ENCODE measurements at regions not wholly inside any gene's neighbourhood (a gene's known extent, or its start where the extent isn't known, plus 50 kb on each side); places are given as distances from the start of the nearest gene placed in this dataset.

DNA sequence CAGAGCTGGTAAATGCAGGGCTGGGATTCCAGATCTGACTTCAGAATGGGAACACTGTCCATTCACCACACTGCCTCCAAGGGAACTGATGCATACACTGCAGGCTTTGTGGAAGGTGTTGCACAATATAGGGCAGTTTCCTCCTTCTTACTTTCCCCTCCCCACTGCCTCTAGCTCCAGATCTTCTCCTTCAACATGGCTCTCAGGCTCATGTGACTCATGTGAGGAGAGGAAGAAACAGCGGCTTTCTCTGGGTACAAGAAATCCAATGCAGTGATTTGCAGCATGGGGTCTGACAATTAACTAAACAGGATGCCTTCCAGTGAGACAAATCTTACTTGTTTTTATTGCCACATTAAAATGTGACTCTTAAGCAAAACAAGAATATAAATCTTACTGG, 447.6 kb upstream of the CCDC196 start:
- H2AFZ ChIP-seq (ENCODE audit: low read depth, low read length) = no peak overlapping the region

DNA sequence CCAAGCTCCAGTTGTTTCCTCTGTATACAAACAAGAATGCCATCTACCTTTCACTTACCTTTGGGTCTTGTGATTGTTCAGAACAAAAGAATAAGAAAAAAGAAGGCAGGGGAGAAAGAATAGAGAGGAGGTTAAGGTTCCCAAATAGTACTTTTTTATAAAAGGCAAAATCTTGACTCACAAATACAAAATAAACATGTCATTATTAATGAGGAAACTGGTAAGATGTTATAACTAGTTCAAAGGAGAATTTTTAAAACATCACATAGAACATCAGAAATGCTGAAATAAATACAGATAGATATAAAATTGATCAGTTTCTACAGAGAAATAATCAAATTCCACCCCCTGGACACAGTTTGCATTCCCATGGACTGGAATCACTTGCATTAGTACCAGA, 446.7 kb upstream of the CCDC196 start:
- no peaks in the 10 kb centered on the region for H3K36me3 ChIP-seq (replicated peaks; ENCODE audit: low read depth, low read length)
- H3K9ac ChIP-seq (ENCODE audit: low read length) = no peak overlapping the region
- no peak overlapping the region for H3K27ac ChIP-seq (ENCODE audit: low read length)
- no peaks in the 10 kb centered on the region for H3K4me1 ChIP-seq (ENCODE audit: low read length)
- H3K4me2 ChIP-seq (ENCODE audit: low read length) = no peak overlapping the region
- H3K4me3 ChIP-seq (ENCODE audit: low read length) = no peak overlapping the region
- peaks cover 43% of the 10 kb centered on the region for H3K27me3 ChIP-seq (ENCODE audit: low read depth, low read length)
- H2AFZ ChIP-seq (ENCODE audit: low read depth, low read length) = no peak overlapping the region
- no peaks in the 10 kb centered on the region for H4K20me1 ChIP-seq (ENCODE audit: insufficient read depth, low read length)
- no peak for TF ChIP-seq EZH2phosphoT487 (IDR thresholded peaks at IDR 0.05; ENCODE audit: low read depth)
- TF ChIP-seq, protein P1, sequence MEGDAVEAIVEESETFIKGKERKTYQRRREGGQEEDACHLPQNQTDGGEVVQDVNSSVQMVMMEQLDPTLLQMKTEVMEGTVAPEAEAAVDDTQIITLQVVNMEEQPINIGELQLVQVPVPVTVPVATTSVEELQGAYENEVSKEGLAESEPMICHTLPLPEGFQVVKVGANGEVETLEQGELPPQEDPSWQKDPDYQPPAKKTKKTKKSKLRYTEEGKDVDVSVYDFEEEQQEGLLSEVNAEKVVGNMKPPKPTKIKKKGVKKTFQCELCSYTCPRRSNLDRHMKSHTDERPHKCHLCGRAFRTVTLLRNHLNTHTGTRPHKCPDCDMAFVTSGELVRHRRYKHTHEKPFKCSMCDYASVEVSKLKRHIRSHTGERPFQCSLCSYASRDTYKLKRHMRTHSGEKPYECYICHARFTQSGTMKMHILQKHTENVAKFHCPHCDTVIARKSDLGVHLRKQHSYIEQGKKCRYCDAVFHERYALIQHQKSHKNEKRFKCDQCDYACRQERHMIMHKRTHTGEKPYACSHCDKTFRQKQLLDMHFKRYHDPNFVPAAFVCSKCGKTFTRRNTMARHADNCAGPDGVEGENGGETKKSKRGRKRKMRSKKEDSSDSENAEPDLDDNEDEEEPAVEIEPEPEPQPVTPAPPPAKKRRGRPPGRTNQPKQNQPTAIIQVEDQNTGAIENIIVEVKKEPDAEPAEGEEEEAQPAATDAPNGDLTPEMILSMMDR (IDR thresholded peaks at IDR 0.05; ENCODE audit: low read depth, low read length) = no peak
- H3K79me2 ChIP-seq (ENCODE audit: low read length) = no peaks in the 10 kb centered on the region
- H3K9me3 ChIP-seq (ENCODE audit: insufficient read depth, low read length) = no peaks in the 10 kb centered on the region

More for the DNA sequence above, 447.6 kb upstream of the CCDC196 start:
- Histone ChIP-seq H3K36me3 (replicated peaks; ENCODE audit: low read depth, low read length) (no peaks in the 10 kb centered on the region), H3K4me1 (ENCODE audit: low read length) (no peaks in the 10 kb centered on the region), H3K4me3 (ENCODE audit: low read length) (no peak overlapping the region), H3K9ac (ENCODE audit: low read length) (no peak overlapping the region), H3K27me3 (ENCODE audit: low read depth, low read length) (peaks cover 43% of the 10 kb centered on the region), H3K4me2 (ENCODE audit: low read length) (no peak overlapping the region), H3K79me2 (ENCODE audit: low read length) (no peaks in the 10 kb centered on the region), H4K20me1 (ENCODE audit: insufficient read depth, low read length) (no peaks in the 10 kb centered on the region), H3K27ac (ENCODE audit: low read length) (no peak overlapping the region), H3K9me3 (ENCODE audit: insufficient read depth, low read length) (no peaks in the 10 kb centered on the region)
- TF ChIP-seq EZH2phosphoT487 (IDR thresholded peaks at IDR 0.05; ENCODE audit: low read depth) = no peak
- TF ChIP-seq, protein P1 (IDR thresholded peaks at IDR 0.05; ENCODE audit: low read depth, low read length) = no peak

- no peak for TF ChIP-seq EZH2phosphoT487 (IDR thresholded peaks at IDR 0.05; ENCODE audit: low read depth)
- TF ChIP-seq, protein P1 (IDR thresholded peaks at IDR 0.05; ENCODE audit: low read depth, low read length) = no peak
- Histone ChIP-seq H3K4me1 (ENCODE audit: low read length) (no peaks in the 10 kb centered on the region), H2AFZ (ENCODE audit: low read depth, low read length) (no peak overlapping the region)
Observed at GRCh38 chr14:66041582-66041981, 444.6 kb upstream of the CCDC196 start.

DNA sequence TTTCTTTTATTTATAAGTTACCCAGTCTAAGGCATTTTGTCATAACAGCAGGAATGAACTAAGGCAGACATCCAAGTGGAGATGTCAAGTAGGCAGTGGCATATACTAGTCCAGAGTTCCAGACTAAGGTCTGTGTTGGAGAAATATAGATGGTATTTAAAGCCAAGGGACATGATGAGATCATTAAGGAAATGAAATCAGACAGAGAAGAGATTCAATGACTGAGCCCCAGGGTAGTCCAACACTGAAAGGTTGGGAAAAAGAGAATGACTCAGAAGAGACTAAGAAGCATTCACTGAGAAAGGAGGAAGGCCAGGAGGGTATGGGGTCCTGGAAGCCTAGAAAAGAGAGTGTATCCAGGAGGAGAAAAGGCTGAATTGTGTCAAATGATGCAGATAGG, 442.2 kb upstream of the CCDC196 start:
- no peak overlapping the region for H2AFZ ChIP-seq (ENCODE audit: low read depth, low read length)
- peaks cover 18% of the 10 kb centered on the region for H3K27me3 ChIP-seq (ENCODE audit: low read depth, low read length)
- no peaks in the 10 kb centered on the region for H3K9me3 ChIP-seq (ENCODE audit: insufficient read depth, low read length)
- H3K36me3 ChIP-seq (replicated peaks; ENCODE audit: low read depth, low read length) = no peaks in the 10 kb centered on the region
- no peak overlapping the region for H3K4me3 ChIP-seq (ENCODE audit: low read length)
- no peaks in the 10 kb centered on the region for H3K79me2 ChIP-seq (ENCODE audit: low read length)
- H3K27ac ChIP-seq (ENCODE audit: low read length) = no peak overlapping the region
- no peak overlapping the region for H3K4me2 ChIP-seq (ENCODE audit: low read length)
- H3K9ac ChIP-seq (ENCODE audit: low read length) = no peak overlapping the region
- H4K20me1 ChIP-seq (ENCODE audit: insufficient read depth, low read length) = no peaks in the 10 kb centered on the region
- TF ChIP-seq, protein P1 (IDR thresholded peaks at IDR 0.05; ENCODE audit: low read depth, low read length) = no peak
- TF ChIP-seq EZH2phosphoT487 (IDR thresholded peaks at IDR 0.05; ENCODE audit: low read depth) = no peak
- no peaks in the 10 kb centered on the region for H3K4me1 ChIP-seq (ENCODE audit: low read length)

More at GRCh38 chr14:66041582-66041981, 444.6 kb upstream of the CCDC196 start:
- no peak overlapping the region for H3K27ac ChIP-seq (ENCODE audit: low read length)
- no peak overlapping the region for H3K4me3 ChIP-seq (ENCODE audit: low read length)
- no peaks in the 10 kb centered on the region for H3K36me3 ChIP-seq (replicated peaks; ENCODE audit: low read depth, low read length)
- no peak overlapping the region for H3K9ac ChIP-seq (ENCODE audit: low read length)
- H3K79me2 ChIP-seq (ENCODE audit: low read length) = no peaks in the 10 kb centered on the region
- no peak overlapping the region for H3K4me2 ChIP-seq (ENCODE audit: low read length)
- no peaks in the 10 kb centered on the region for H4K20me1 ChIP-seq (ENCODE audit: insufficient read depth, low read length)
- peaks cover 34% of the 10 kb centered on the region for H3K27me3 ChIP-seq (ENCODE audit: low read depth, low read length)
- no peaks in the 10 kb centered on the region for H3K9me3 ChIP-seq (ENCODE audit: insufficient read depth, low read length)
